ENCODE measurements at regions not wholly inside any gene's neighbourhood (a gene's known extent, or its start where the extent isn't known, plus 50 kb on each side); places are given as distances from the start of the nearest gene placed in this dataset.

- TF ChIP-seq CTCF (IDR thresholded peaks at IDR 0.05; ENCODE audit: insufficient read depth, low read length, poor library complexity, severe bottlenecking), result no peak
- Histone ChIP-seq H3K36me3 (ENCODE audit: control insufficient read depth, insufficient read depth, low read length) (no peaks in the 10 kb centered on the region), H3K4me3 (replicated peaks; ENCODE audit: low read depth, low read length) (no peak overlapping the region), H3K27me3 (replicated peaks; ENCODE audit: control insufficient read depth, insufficient read depth, low read length) (no peaks in the 10 kb centered on the region)
- DNase-seq (ENCODE audit: extremely low read depth, insufficient read length), result no peak
Observed at GRCh38 chr13:105816994-105817393, 718.5 kb downstream of the EFNB2 start.

- TF ChIP-seq CTCF (IDR thresholded peaks at IDR 0.05; ENCODE audit: insufficient read depth, low read length, poor library complexity, severe bottlenecking), result no peak
- H3K4me3 ChIP-seq (replicated peaks; ENCODE audit: low read depth, low read length), result no peak overlapping the region
- DNase-seq (ENCODE audit: extremely low read depth, insufficient read length), result no peak
- no peaks in the 10 kb centered on the region for H3K27me3 ChIP-seq (replicated peaks; ENCODE audit: control insufficient read depth, insufficient read depth, low read length)
- H3K36me3 ChIP-seq (ENCODE audit: control insufficient read depth, insufficient read depth, low read length), result no peaks in the 10 kb centered on the region
Observed at GRCh38 chr13:105814902-105815250, 720.6 kb downstream of the EFNB2 start.

GRCh38 chr13:105814219-105814901, 721.1 kb downstream of the EFNB2 start:
- TF ChIP-seq CTCF (IDR thresholded peaks at IDR 0.05; ENCODE audit: insufficient read depth, low read length, poor library complexity, severe bottlenecking), result no peak
- Histone ChIP-seq H3K4me3 (replicated peaks; ENCODE audit: low read depth, low read length) (no peak overlapping the region), H3K36me3 (ENCODE audit: control insufficient read depth, insufficient read depth, low read length) (no peaks in the 10 kb centered on the region), H3K27me3 (replicated peaks; ENCODE audit: control insufficient read depth, insufficient read depth, low read length) (no peaks in the 10 kb centered on the region)
- DNase-seq (ENCODE audit: extremely low read depth, insufficient read length), result no peak

DNA sequence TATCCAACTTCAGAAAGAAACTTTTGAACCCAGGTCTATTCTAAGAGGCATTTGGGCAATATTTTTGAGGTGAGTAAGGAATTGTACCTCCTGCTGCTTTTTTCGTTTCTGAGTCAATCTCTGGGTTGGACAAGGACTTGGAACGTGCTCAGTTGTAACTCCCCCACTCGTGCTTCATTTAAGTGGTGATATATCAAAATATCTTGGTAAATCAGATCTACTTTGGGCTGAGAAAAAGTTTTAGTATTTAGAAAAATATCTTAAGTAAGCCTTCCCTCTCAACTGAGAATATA, 728.9 kb downstream of the EFNB2 start:
- TF ChIP-seq CTCF (IDR thresholded peaks at IDR 0.05; ENCODE audit: insufficient read depth, low read length, poor library complexity, severe bottlenecking), result no peak
- DNase-seq (ENCODE audit: extremely low read depth, insufficient read length), result no peak

DNA sequence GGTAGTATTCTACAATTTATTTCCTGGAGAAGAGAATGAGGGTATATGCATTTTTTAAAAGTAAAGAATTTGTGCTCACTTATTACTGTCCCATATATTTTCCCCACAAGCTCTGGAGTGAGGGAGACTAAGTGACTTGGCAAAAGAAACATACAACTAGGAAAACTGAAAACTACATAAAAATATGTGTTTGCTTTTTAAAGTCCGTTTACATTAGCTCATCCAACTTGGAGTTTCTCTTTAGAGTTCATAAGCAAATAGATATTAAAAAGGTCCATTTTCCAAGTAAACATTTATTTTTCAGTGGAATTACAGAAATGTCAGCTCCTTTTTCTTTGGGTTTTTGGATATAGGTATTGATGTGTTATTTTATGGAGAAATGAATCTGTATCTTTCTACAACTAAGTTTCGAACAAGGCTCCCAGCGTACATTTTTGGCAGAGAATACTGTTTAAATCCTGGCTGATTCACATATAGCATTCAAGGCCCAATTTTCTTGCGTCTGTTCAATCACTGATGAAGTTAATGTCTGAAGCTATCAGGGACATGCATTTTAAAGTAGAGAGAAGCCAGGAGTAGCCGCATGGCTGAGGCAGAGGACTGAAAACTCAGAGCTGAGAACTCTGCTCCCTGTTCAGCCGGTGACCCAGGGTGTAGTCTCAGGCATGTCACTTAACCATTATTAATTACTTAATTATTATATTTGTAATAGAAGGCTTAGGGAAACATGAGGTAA, 729.4 kb downstream of the EFNB2 start:
- Histone ChIP-seq H3K27me3 (replicated peaks; ENCODE audit: control insufficient read depth, insufficient read depth, low read length) (no peaks in the 10 kb centered on the region), H3K36me3 (ENCODE audit: control insufficient read depth, insufficient read depth, low read length) (no peaks in the 10 kb centered on the region), H3K4me3 (replicated peaks; ENCODE audit: low read depth, low read length) (no peak overlapping the region)
- TF ChIP-seq CTCF (IDR thresholded peaks at IDR 0.05; ENCODE audit: insufficient read depth, low read length, poor library complexity, severe bottlenecking), result no peak
- DNase-seq (ENCODE audit: extremely low read depth, insufficient read length), result no peak

More for the DNA sequence above, 728.9 kb downstream of the EFNB2 start:
- Histone ChIP-seq H3K4me3 (replicated peaks; ENCODE audit: low read depth, low read length) (no peak overlapping the region), H3K36me3 (ENCODE audit: control insufficient read depth, insufficient read depth, low read length) (no peaks in the 10 kb centered on the region), H3K27me3 (replicated peaks; ENCODE audit: control insufficient read depth, insufficient read depth, low read length) (no peaks in the 10 kb centered on the region)
